Trophoblast cell (in vitro differentiated cells and primary cell): ENCODE measurements at regions not wholly inside any gene's neighbourhood (a gene's known extent, or its start where the extent isn't known, plus 50 kb on each side); places are given as distances from the start of the nearest gene placed in this dataset.

Source experiments
- DNase-seq, 2 donors: peaks; one replicate each; pipeline ENCODE4 v3.0.0-alpha.2; 2016
- H2AFZ ChIP-seq: 2 replicates; pipeline ENCODE4 v1.6.1; 2013; ENCODE audit warnings: low read length, moderate library complexity, mild to moderate bottlenecking; ENCODE audit not compliant: insufficient read depth, poor library complexity
- H2AK5ac ChIP-seq: 2 replicates; pipeline ENCODE4 v1.6.1; 2013; ENCODE audit warnings: mild to moderate bottlenecking, low read length
- H2BK120ac ChIP-seq: 2 replicates; pipeline ENCODE4 v1.6.1; 2013; ENCODE audit warnings: low read length, mild to moderate bottlenecking, moderate library complexity; ENCODE audit not compliant: insufficient read depth, poor library complexity
- H2BK12ac ChIP-seq: 2 replicates; pipeline ENCODE4 v1.6.1; 2013; ENCODE audit warnings: mild to moderate bottlenecking, low read length, moderate library complexity
- H2BK5ac ChIP-seq: 2 replicates; pipeline ENCODE4 v1.6.1; 2013; ENCODE audit warnings: low read length, low read depth, moderate library complexity, mild to moderate bottlenecking; ENCODE audit not compliant: poor library complexity
- H3K14ac ChIP-seq: 2 replicates; pipeline ENCODE4 v1.6.1; 2013; ENCODE audit warnings: mild to moderate bottlenecking, low read length
- H3K18ac ChIP-seq: 2 replicates; pipeline ENCODE4 v1.6.1; 2013; ENCODE audit warnings: mild to moderate bottlenecking, low read length
- H3K23ac ChIP-seq: 2 replicates; pipeline ENCODE4 v1.6.1; 2013; ENCODE audit warnings: low read length
- H3K27ac ChIP-seq: 2 replicates; pipeline ENCODE4 v1.5.1; 2013; ENCODE audit warnings: low read depth, mild to moderate bottlenecking, inconsistent platforms, low read length, moderate library complexity
- H3K27me3 ChIP-seq: 2 replicates; pipeline ENCODE4 v1.6.1; 2013; ENCODE audit warnings: inconsistent platforms, mild to moderate bottlenecking, low read length, moderate library complexity; ENCODE audit not compliant: insufficient read depth
- H3K36me3 ChIP-seq, 2 experiments: 1 replicate in 1 of 2; 2 replicates in 1 of 2; pipeline ENCODE4 v1.6.1; 2013; ENCODE audit warnings: low read length in 2 of 2, mild to moderate bottlenecking in 2 of 2, moderate library complexity in 1 of 2; ENCODE audit not compliant: insufficient read depth in 2 of 2, control insufficient read depth in 1 of 2
- H3K4ac ChIP-seq: 2 replicates; pipeline ENCODE4 v1.6.1; 2013; ENCODE audit warnings: low read depth, mild to moderate bottlenecking, low read length, moderate library complexity
- H3K4me1 ChIP-seq, 2 experiments: 1 replicate in 1 of 2; 2 replicates in 1 of 2; pipeline ENCODE4 v1.6.1; 2013; ENCODE audit warnings: low read length in 2 of 2, mild to moderate bottlenecking in 2 of 2, moderate library complexity in 1 of 2; ENCODE audit not compliant: insufficient read depth in 2 of 2, control insufficient read depth in 1 of 2
- H3K4me2 ChIP-seq: 2 replicates; pipeline ENCODE4 v1.6.1; 2013; ENCODE audit warnings: inconsistent platforms, mild to moderate bottlenecking, low read length, moderate library complexity
- H3K4me3 ChIP-seq: 2 replicates; pipeline ENCODE4 v1.5.1; 2013; ENCODE audit warnings: mild to moderate bottlenecking, low read depth, low read length, inconsistent platforms
- H3K79me1 ChIP-seq: one replicate; pipeline ENCODE4 v1.6.1; 2013; ENCODE audit warnings: low read length
- H3K79me2 ChIP-seq: 2 replicates; pipeline ENCODE4 v1.6.1; 2013; ENCODE audit warnings: low read length, mild to moderate bottlenecking; ENCODE audit not compliant: control insufficient read depth, insufficient read depth, poor library complexity
- H3K9ac ChIP-seq: 2 replicates; pipeline ENCODE4 v1.6.1; 2013; ENCODE audit warnings: mild to moderate bottlenecking, low read length
- H3K9me3 ChIP-seq: 2 replicates; pipeline ENCODE4 v1.6.1; 2013; ENCODE audit warnings: low read depth, mild to moderate bottlenecking, control low read depth, inconsistent platforms, low read length; ENCODE audit not compliant: insufficient read depth
- H4K12ac ChIP-seq: 2 replicates; pipeline ENCODE4 v1.6.1; 2013; ENCODE audit warnings: low read depth, mild to moderate bottlenecking, low read length, moderate library complexity
- H4K8ac ChIP-seq: 2 replicates; pipeline ENCODE4 v1.6.1; 2013; ENCODE audit warnings: low read depth, mild to moderate bottlenecking, low read length, moderate library complexity
- H4K91ac ChIP-seq: one replicate; pipeline ENCODE4 v1.6.1; 2013; ENCODE audit warnings: low read depth, mild to moderate bottlenecking, low read length, moderate library complexity
- WGBS: extraction: QIAGEN DNeasy Blood & Tissue Kit; methylation state at CpG from one replicate; pipeline ENCODE4 v1.1.7; 2013; ENCODE audit warnings: missing lambda C conversion rate; ENCODE audit not compliant: insufficient read length, insufficient coverage; ENCODE audit errors: extremely low coverage; 5-methylcytosine and 5-hydroxymethylcytosine counted together

DNA sequence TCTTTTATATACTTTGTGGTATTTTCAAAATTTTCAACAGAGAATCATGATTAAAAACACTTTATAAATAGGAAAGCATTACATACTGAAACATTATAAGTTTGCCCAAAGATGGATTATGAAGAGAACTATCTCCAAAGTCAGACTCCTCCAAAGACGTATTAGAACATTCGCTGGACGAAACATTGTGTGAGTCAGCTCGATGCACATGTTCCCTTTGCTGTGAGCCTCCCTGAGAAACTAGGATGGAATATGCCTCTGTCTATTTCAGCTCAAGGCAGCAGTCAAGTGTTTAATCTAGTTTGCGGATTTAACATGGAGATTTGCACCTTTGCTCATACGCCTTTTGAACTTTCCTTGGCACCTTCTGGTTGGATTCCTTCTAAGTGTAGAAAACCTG, 92.2 kb upstream of the NCKAP5 start:
- Histone ChIP-seq H3K4me2 (no peak overlapping the region), H2BK5ac (no peak overlapping the region), H3K79me2 (no peaks in the 10 kb centered on the region), H2BK120ac (no peak overlapping the region), H3K27ac (no peak overlapping the region), H2AK5ac (no peak overlapping the region), H3K79me1 (no peaks in the 10 kb centered on the region), H3K18ac (no peak overlapping the region), H4K91ac (no peak overlapping the region), H3K4ac (no peak overlapping the region), H3K9ac (no peak overlapping the region), H3K4me1 (peaks cover 2% of the 10 kb centered on the region in 2 experiments), H2AFZ (no peak overlapping the region), H3K4me3 (no peak overlapping the region), H3K27me3 (no peaks in the 10 kb centered on the region), H3K23ac (no peak overlapping the region), H3K36me3 (no peaks in the 10 kb centered on the region), H4K12ac (no peak overlapping the region), H3K14ac (no peak overlapping the region), H3K9me3 (no peaks in the 10 kb centered on the region), H4K8ac (no peak overlapping the region), H2BK12ac (no peak overlapping the region)
- no peak for DNase-seq
- WGBS: no CpG with 5 or more reads among the region's 6 CpGs

DNA sequence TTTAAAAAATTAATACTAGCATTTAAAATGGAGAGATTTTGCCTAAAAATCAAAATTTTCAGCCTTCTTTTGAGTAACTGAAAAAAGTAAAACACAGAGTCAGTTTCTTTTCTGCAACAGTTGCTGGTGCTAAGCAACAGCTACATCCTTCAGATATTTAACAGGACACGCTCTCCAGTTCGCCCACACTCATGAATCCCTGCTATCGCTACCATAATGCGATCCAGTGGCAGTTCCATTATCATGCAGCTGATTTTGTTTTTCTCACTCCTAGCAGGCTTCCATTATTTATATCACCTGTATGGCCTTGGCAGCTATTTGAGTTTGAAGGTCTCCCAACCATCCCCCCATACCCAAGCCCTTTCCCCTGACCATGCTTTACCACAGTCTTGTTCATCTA, 93.1 kb upstream of the NCKAP5 start:
- no peak overlapping the region for H3K4me3 ChIP-seq
- H2AK5ac ChIP-seq: no peak overlapping the region
- H3K4ac ChIP-seq: no peak overlapping the region
- H2BK12ac ChIP-seq: no peak overlapping the region
- H4K12ac ChIP-seq: no peak overlapping the region
- no peaks in the 10 kb centered on the region for H3K79me2 ChIP-seq
- DNase-seq: no peak
- peaks cover 2% of the 10 kb centered on the region in 2 experiments for H3K4me1 ChIP-seq
- H3K4me2 ChIP-seq: no peak overlapping the region
- no peaks in the 10 kb centered on the region for H3K27me3 ChIP-seq
- H3K27ac ChIP-seq: no peak overlapping the region
- H2BK5ac ChIP-seq: no peak overlapping the region
- H4K91ac ChIP-seq: no peak overlapping the region
- WGBS: no CpG with 5 or more reads among the region's 4 CpGs
- no peak overlapping the region for H4K8ac ChIP-seq
- no peak overlapping the region for H3K9ac ChIP-seq
- no peaks in the 10 kb centered on the region for H3K9me3 ChIP-seq
- no peaks in the 10 kb centered on the region for H3K79me1 ChIP-seq
- no peak overlapping the region for H3K23ac ChIP-seq
- no peak overlapping the region for H2AFZ ChIP-seq
- no peaks in the 10 kb centered on the region for H3K36me3 ChIP-seq
- no peak overlapping the region for H3K18ac ChIP-seq
- no peak overlapping the region for H3K14ac ChIP-seq
- H2BK120ac ChIP-seq: no peak overlapping the region

DNA sequence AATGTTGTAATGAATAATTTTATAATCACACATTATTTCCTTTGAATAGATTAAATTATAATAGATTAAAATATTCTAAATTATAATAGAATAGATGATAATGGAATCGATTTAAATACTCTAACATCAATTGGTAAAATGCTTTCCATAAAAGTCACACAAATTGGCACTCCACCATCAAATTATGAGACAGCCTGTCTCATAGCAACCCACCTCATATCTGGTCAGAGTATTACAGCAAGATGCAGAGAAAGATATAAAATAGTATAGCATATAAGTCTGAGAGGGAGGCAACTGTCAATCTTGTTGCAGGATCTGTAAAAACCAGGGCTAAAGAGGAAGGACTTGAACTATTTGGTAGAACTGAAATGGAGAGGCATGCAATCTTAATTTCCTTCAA, 98.4 kb upstream of the NCKAP5 start:
- Histone ChIP-seq H4K12ac (no peak overlapping the region), H3K79me1 (no peaks in the 10 kb centered on the region), H3K79me2 (no peaks in the 10 kb centered on the region), H2AFZ (no peak overlapping the region), H3K27me3 (no peaks in the 10 kb centered on the region), H3K14ac (no peak overlapping the region), H2BK5ac (no peak overlapping the region), H2BK120ac (no peak overlapping the region), H3K4me2 (no peak overlapping the region), H3K27ac (no peak overlapping the region), H2AK5ac (no peak overlapping the region), H3K4me3 (no peak overlapping the region), H3K36me3 (no peaks in the 10 kb centered on the region), H3K4ac (no peak overlapping the region), H3K23ac (no peak overlapping the region), H3K9me3 (no peaks in the 10 kb centered on the region), H2BK12ac (no peak overlapping the region), H4K91ac (no peak overlapping the region), H3K4me1 (no peaks in the 10 kb centered on the region), H4K8ac (no peak overlapping the region), H3K18ac (no peak overlapping the region), H3K9ac (no peak overlapping the region)
- WGBS: no CpG with 5 or more reads among the region's 1 CpG
- no peak for DNase-seq

DNA sequence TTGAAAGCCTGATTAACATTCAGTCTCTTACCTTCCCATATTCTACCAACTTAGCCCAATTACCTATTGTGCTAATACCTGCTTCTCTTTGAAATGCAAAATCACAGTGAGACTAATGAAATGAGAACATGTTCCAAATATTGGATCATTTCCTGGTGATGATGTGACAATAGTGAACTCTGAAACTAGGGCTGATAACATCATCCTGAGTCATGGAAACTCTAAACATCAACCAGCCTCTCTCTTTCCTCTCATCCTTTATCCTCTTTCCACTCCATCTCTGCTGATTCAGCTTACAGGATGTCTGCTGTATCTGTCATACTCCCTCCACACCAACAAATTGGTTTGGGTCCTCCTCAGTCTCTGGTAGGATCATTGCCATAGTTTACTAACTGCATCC, 98.8 kb upstream of the NCKAP5 start:
- H3K4me3 ChIP-seq: no peak overlapping the region
- no peak overlapping the region for H3K9ac ChIP-seq
- H3K14ac ChIP-seq: no peak overlapping the region
- no peak overlapping the region for H3K23ac ChIP-seq
- H3K27me3 ChIP-seq: no peaks in the 10 kb centered on the region
- H4K91ac ChIP-seq: no peak overlapping the region
- H2AFZ ChIP-seq: no peak overlapping the region
- no peak overlapping the region for H4K12ac ChIP-seq
- no peak overlapping the region for H3K4me2 ChIP-seq
- H3K36me3 ChIP-seq: no peaks in the 10 kb centered on the region
- no peak overlapping the region for H2BK12ac ChIP-seq
- H2AK5ac ChIP-seq: no peak overlapping the region
- H3K4ac ChIP-seq: no peak overlapping the region
- H2BK5ac ChIP-seq: no peak overlapping the region
- H2BK120ac ChIP-seq: no peak overlapping the region
- H3K9me3 ChIP-seq: no peaks in the 10 kb centered on the region
- no peak overlapping the region for H3K27ac ChIP-seq
- no peak overlapping the region for H4K8ac ChIP-seq
- no peak overlapping the region for H3K18ac ChIP-seq
- no peaks in the 10 kb centered on the region for H3K4me1 ChIP-seq
- H3K79me1 ChIP-seq: no peaks in the 10 kb centered on the region
- no peaks in the 10 kb centered on the region for H3K79me2 ChIP-seq
- DNase-seq: no peak

DNA sequence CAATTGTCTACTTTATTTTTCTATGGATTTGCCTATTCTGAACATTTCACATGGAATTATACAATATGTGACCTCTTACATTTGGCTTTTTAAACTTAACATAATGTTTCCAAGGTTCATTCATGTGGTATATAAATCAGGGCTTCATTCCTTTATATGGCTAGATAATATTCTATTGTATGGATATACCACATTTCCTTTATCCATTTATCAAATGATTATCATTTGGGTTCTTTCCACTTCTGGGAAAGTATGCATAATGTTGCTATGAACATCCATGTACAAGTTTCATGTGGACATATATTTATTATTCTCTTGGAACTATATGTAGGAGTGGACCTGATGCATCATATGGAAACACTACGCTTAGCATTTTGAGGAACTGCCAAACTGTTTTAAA, 99.7 kb upstream of the NCKAP5 start:
- Histone ChIP-seq H2AK5ac (no peak overlapping the region), H4K91ac (no peak overlapping the region), H3K4me2 (no peak overlapping the region), H3K9me3 (no peaks in the 10 kb centered on the region), H3K27ac (no peak overlapping the region), H3K4me3 (no peak overlapping the region), H4K12ac (no peak overlapping the region), H3K79me2 (no peaks in the 10 kb centered on the region), H2BK12ac (no peak overlapping the region), H2BK5ac (no peak overlapping the region), H3K14ac (no peak overlapping the region), H4K8ac (no peak overlapping the region), H3K4ac (no peak overlapping the region), H3K18ac (no peak overlapping the region), H3K23ac (no peak overlapping the region), H3K79me1 (no peaks in the 10 kb centered on the region), H3K27me3 (no peaks in the 10 kb centered on the region), H3K9ac (no peak overlapping the region), H2AFZ (no peak overlapping the region), H2BK120ac (no peak overlapping the region), H3K4me1 (no peaks in the 10 kb centered on the region), H3K36me3 (no peaks in the 10 kb centered on the region)
- no CpG with 5 or more reads among the region's 1 CpG for WGBS
- DNase-seq: no peak
